Right lobe of liver (tissue), 4 donors: ENCODE measurements at regions not wholly inside any gene's neighbourhood (a gene's known extent, or its start where the extent isn't known, plus 50 kb on each side); places are given as distances from the start of the nearest gene placed in this dataset.

Experiments used
- POLR2A ChIP-seq: fragments of 450-650 bp; IDR thresholded peaks from one replicate; pipeline ENCODE4 v1.6.1; 2017; ENCODE audit warnings: antibody characterized with exemption, mild to moderate bottlenecking
- TF ChIP-seq, protein P1 (sequence below), 4 donors: fragments of 200-600 bp in 3 of 4; fragments of 450-650 bp in 1 of 4; IDR thresholded peaks; one replicate each; pipeline versions ENCODE4 v1.5.1 to v1.8.0; 2016 to 2022; ENCODE audit warnings: antibody characterized with exemption in 4 of 4, mild to moderate bottlenecking in 2 of 4
- donor health status: DM: no; HTN: no; CAD: no.
- donor health status: DM: no; HTN: no; CAD: no.
- donor health status: DM: no; HTN: yes; CAD: no.

DNA sequence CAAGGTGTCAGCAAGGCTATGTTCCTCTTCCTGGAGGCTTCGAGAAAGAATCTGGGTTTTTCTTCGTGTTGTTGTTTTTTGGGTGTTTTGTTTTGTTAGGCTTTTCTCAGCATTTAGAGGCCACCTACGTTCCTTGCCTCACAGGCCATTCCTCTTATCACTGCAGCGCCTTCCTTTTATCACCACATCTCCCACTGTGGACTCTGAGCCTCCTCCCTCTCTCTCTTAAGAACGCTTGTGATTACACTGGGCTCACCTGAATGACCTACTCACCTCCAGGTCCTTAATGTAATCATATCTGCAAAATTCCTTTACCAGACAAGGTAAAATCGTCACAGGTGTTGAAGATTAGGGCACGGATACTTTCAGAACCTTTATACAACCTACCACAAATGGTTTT lies 340.8 kb downstream of the DTWD2 start:
- TF ChIP-seq, protein P1, sequence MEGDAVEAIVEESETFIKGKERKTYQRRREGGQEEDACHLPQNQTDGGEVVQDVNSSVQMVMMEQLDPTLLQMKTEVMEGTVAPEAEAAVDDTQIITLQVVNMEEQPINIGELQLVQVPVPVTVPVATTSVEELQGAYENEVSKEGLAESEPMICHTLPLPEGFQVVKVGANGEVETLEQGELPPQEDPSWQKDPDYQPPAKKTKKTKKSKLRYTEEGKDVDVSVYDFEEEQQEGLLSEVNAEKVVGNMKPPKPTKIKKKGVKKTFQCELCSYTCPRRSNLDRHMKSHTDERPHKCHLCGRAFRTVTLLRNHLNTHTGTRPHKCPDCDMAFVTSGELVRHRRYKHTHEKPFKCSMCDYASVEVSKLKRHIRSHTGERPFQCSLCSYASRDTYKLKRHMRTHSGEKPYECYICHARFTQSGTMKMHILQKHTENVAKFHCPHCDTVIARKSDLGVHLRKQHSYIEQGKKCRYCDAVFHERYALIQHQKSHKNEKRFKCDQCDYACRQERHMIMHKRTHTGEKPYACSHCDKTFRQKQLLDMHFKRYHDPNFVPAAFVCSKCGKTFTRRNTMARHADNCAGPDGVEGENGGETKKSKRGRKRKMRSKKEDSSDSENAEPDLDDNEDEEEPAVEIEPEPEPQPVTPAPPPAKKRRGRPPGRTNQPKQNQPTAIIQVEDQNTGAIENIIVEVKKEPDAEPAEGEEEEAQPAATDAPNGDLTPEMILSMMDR (IDR thresholded peaks at IDR 0.05): no peak
- TF ChIP-seq POLR2A: no peak
